ENCODE measurements at regions not wholly inside any gene's neighbourhood (a gene's known extent, or its start where the extent isn't known, plus 50 kb on each side); places are given as distances from the start of the nearest gene placed in this dataset.

- DNase-seq: no peak
Measured at GRCh38 chr3:43207628-43208085, 78.7 kb upstream of the SNRK start.

- DNase-seq: no peak
Measured at GRCh38 chr3:43206632-43207031, 79.7 kb upstream of the SNRK start.

- DNase-seq: no peak
Measured at GRCh38 chr3:43206105-43206504, 80.2 kb upstream of the SNRK start.

- no peak for DNase-seq
Measured at GRCh38 chr3:43203022-43203421, 83.3 kb upstream of the SNRK start.

GRCh38 chr3:43201581-43201980, 84.8 kb upstream of the SNRK start:
- DNase-seq: no peak

- no peak for DNase-seq
Measured at GRCh38 chr3:43199645-43200306, 86.6 kb upstream of the SNRK start.

- no peak for DNase-seq
Measured at GRCh38 chr3:43198791-43199644, 87.3 kb upstream of the SNRK start.

- DNase-seq: no peak
Measured at GRCh38 chr3:43198301-43198700, 88.0 kb upstream of the SNRK start.

GRCh38 chr3:43197181-43197580, 89.2 kb upstream of the SNRK start:
- no peak for DNase-seq

GRCh38 chr3:43196721-43197120, 89.6 kb upstream of the SNRK start:
- DNase-seq: no peak

GRCh38 chr3:43195115-43195498, 89.2 kb upstream of the POMGNT2 start:
- DNase-seq: no peak

- DNase-seq: no peak
Measured at GRCh38 chr3:43194490-43195114, 88.7 kb upstream of the POMGNT2 start.

- no peak for DNase-seq
Measured at GRCh38 chr3:43194069-43194468, 88.2 kb upstream of the POMGNT2 start.

- DNase-seq: no peak
Measured at GRCh38 chr3:43192028-43192427, 86.1 kb upstream of the POMGNT2 start.

- DNase-seq: no peak
Measured at GRCh38 chr3:43191116-43191515, 85.2 kb upstream of the POMGNT2 start.

GRCh38 chr3:43190670-43191069, 84.8 kb upstream of the POMGNT2 start:
- no peak for DNase-seq

- no peak for DNase-seq
Measured at GRCh38 chr3:43187836-43188479, 82.1 kb upstream of the POMGNT2 start.

GRCh38 chr3:43185983-43186314, 80.1 kb upstream of the POMGNT2 start:
- DNase-seq: no peak

- no peak for DNase-seq
Measured at GRCh38 chr3:43185274-43185982, 79.5 kb upstream of the POMGNT2 start.

- DNase-seq: no peak
Measured at GRCh38 chr3:43183456-43183855, 77.6 kb upstream of the POMGNT2 start.

- no peak for DNase-seq
Measured at GRCh38 chr3:43181202-43181821, 75.4 kb upstream of the POMGNT2 start.

- DNase-seq: no peak
Measured at GRCh38 chr3:43180694-43181093, 74.8 kb upstream of the POMGNT2 start.

Data from right kidney (tissue), 1 donor.